ENCODE measurements at regions not wholly inside any gene's neighbourhood (a gene's known extent, or its start where the extent isn't known, plus 50 kb on each side); places are given as distances from the start of the nearest gene placed in this dataset.

GRCh38 chr21:27315373-27315772 lies 348.5 kb upstream of the ADAMTS5 start:
- Mint-ChIP-seq H3K4me1 (no peaks in the 10 kb centered on the region), H3K36me3 (no peaks in the 10 kb centered on the region), H3K27ac (no peak overlapping the region), H3K4me3 (no peak overlapping the region), H3K9me3 (peaks cover 9 to 26% (median 14%) of the 10 kb centered on the region in 7 donors), H3K27me3 (ENCODE audit: low read depth in 3 of 3) (no peaks in the 10 kb centered on the region)
- TF ChIP-seq, protein P1, sequence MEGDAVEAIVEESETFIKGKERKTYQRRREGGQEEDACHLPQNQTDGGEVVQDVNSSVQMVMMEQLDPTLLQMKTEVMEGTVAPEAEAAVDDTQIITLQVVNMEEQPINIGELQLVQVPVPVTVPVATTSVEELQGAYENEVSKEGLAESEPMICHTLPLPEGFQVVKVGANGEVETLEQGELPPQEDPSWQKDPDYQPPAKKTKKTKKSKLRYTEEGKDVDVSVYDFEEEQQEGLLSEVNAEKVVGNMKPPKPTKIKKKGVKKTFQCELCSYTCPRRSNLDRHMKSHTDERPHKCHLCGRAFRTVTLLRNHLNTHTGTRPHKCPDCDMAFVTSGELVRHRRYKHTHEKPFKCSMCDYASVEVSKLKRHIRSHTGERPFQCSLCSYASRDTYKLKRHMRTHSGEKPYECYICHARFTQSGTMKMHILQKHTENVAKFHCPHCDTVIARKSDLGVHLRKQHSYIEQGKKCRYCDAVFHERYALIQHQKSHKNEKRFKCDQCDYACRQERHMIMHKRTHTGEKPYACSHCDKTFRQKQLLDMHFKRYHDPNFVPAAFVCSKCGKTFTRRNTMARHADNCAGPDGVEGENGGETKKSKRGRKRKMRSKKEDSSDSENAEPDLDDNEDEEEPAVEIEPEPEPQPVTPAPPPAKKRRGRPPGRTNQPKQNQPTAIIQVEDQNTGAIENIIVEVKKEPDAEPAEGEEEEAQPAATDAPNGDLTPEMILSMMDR (IDR thresholded peaks at IDR 0.05) = no peak
- H3K27me3 ChIP-seq (ENCODE audit: control insufficient read depth in 2 of 2, insufficient read depth in 2 of 2, low read length in 2 of 2) = no peaks in the 10 kb centered on the region
- no peak overlapping the region for H2AFZ ChIP-seq (ENCODE audit: insufficient read depth, low read depth, low read length, poor library complexity, severe bottlenecking)
- no peak overlapping the region for H3K4me3 ChIP-seq (replicated peaks in 1 of 3; ENCODE audit: low read depth in 2 of 3, low read length in 3 of 3)
- H3K9me3 ChIP-seq (replicated peaks in 1 of 2; ENCODE audit: control insufficient read depth in 1 of 2, insufficient read depth in 1 of 2, low read length in 2 of 2) = peaks cover 15 to 25% of the 10 kb centered on the region in 2 donors
- H3K9ac ChIP-seq (ENCODE audit: insufficient read depth, low read length, poor library complexity, severe bottlenecking) = no peak overlapping the region
- no peak overlapping the region for H3K27ac ChIP-seq (ENCODE audit: low read depth in 1 of 2, low read length in 2 of 2)
- no peaks in the 10 kb centered on the region for H3K4me1 ChIP-seq (ENCODE audit: control insufficient read depth in 1 of 2, insufficient read depth in 2 of 2, low read length in 2 of 2)
- no peak overlapping the region for H3K4me2 ChIP-seq (replicated peaks; ENCODE audit: extremely low read depth, low read length, poor library complexity, severe bottlenecking)
- DNase-seq = no peak
- 67% methylated on average over 1 of the region's 2 CpGs for WGBS (ENCODE audit: insufficient coverage)
- intact Hi-C loops (cut with micrococcal nuclease) = no loop called here
- H4K20me1 ChIP-seq (ENCODE audit: insufficient read depth, low read length) = no peaks in the 10 kb centered on the region
- no peaks in the 10 kb centered on the region for H3K79me2 ChIP-seq (ENCODE audit: insufficient read depth, low read length)
- H3K36me3 ChIP-seq (replicated peaks in 1 of 2; ENCODE audit: control insufficient read depth in 1 of 2, insufficient read depth in 2 of 2, low read length in 2 of 2) = no peaks in the 10 kb centered on the region

DNA sequence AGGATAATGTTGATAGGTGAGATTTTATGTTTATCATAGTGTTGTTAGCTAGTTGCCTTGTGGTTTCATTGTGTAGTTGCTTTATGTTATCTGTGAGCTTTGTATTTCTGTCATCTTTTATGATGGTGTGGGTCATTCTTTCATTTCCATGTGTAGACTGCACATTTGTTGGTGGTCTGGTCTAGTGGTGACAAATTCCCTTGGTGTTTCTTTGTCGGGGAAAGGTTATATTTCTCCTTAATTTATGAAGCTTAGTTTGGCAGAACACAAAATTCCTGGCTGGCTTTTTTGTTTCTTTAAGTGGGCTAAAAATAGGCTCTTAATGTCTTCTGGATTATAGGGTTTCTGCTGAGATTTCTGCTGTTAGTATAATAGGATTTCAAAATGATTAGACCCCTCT lies 347.2 kb upstream of the ADAMTS5 start:
- Histone ChIP-seq H3K79me2 (ENCODE audit: insufficient read depth, low read length) (no peaks in the 10 kb centered on the region), H3K27ac (ENCODE audit: low read depth in 1 of 2, low read length in 2 of 2) (no peak overlapping the region), H3K27me3 (ENCODE audit: control insufficient read depth in 2 of 2, insufficient read depth in 2 of 2, low read length in 2 of 2) (no peaks in the 10 kb centered on the region), H3K36me3 (replicated peaks in 1 of 2; ENCODE audit: control insufficient read depth in 1 of 2, insufficient read depth in 2 of 2, low read length in 2 of 2) (no peaks in the 10 kb centered on the region), H3K9ac (ENCODE audit: insufficient read depth, low read length, poor library complexity, severe bottlenecking) (no peak overlapping the region), H4K20me1 (ENCODE audit: insufficient read depth, low read length) (no peaks in the 10 kb centered on the region), H3K4me2 (replicated peaks; ENCODE audit: extremely low read depth, low read length, poor library complexity, severe bottlenecking) (no peak overlapping the region), H3K4me3 (replicated peaks in 1 of 3; ENCODE audit: low read depth in 2 of 3, low read length in 3 of 3) (no peak overlapping the region), H2AFZ (ENCODE audit: insufficient read depth, low read depth, low read length, poor library complexity, severe bottlenecking) (no peak overlapping the region), H3K9me3 (replicated peaks in 1 of 2; ENCODE audit: control insufficient read depth in 1 of 2, insufficient read depth in 1 of 2, low read length in 2 of 2) (peaks cover 15 to 23% of the 10 kb centered on the region in 2 donors), H3K4me1 (ENCODE audit: control insufficient read depth in 1 of 2, insufficient read depth in 2 of 2, low read length in 2 of 2) (no peaks in the 10 kb centered on the region)
- no peaks in the 10 kb centered on the region for H3K27me3 Mint-ChIP-seq (ENCODE audit: low read depth in 3 of 3)
- H3K9me3 Mint-ChIP-seq = peaks cover 8 to 24% (median 11%) of the 10 kb centered on the region in 7 donors
- intact Hi-C loops (cut with micrococcal nuclease) = no loop called here
- no peak for DNase-seq
- no CpG with 5 or more reads among the region's 1 CpG for WGBS (ENCODE audit: insufficient coverage)
- H3K4me1 Mint-ChIP-seq = no peaks in the 10 kb centered on the region
- no peak overlapping the region for H3K4me3 Mint-ChIP-seq
- no peaks in the 10 kb centered on the region for H3K36me3 Mint-ChIP-seq
- TF ChIP-seq, protein P1 (IDR thresholded peaks at IDR 0.05) = no peak
- no peak overlapping the region for H3K27ac Mint-ChIP-seq
